ENCODE measurements at regions not wholly inside any gene's neighbourhood (a gene's known extent, or its start where the extent isn't known, plus 50 kb on each side); places are given as distances from the start of the nearest gene placed in this dataset.

DNA sequence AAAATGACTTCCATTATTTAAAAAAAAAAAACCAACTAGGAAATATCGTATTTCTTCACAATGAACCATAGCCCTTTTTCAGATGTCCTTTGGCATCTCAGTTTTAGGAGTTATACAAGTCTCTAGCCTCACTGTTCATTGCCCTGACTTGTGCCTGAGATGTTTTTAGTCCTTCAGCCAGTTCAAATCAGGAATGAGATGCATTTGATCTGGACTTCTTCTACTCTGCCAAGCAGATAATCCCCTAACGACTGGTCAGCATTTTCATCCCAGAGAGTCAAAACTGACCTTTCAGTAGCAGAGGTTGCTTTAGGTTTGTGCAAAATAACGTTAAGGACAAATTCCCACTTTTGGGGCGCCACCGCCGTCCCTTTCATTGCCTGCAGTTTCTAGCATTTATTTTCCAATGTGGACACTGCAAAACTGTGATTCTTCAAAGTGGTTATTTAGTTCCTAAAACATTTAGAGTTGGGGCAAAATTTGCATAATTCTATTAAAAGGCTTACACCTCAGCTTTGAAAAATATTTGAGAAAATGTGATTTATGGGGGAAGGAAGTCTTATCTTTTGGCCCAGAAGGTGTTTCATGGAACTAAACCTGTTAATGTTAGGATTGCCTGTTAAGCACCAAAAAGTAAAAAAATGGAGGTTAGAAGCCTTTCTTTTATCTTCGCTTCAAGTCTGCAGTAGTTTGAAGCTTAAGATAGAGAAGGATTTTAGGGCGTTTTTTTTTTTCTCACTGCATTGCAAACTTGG, 152.0 kb upstream of the SGK1 start:
- dilution Hi-C loops (cut with MboI; ENCODE audit: extremely low pct_ligation_motif_present, low sequenced_read_pairs), result no loop called here
- H3K36me3 ChIP-seq (ENCODE audit: control insufficient read depth in 2 of 2, extremely low read depth in 1 of 2, insufficient read depth in 2 of 2, low read length in 2 of 2), result no peaks in the 10 kb centered on the region
- BruUV-seq (replicated peaks), result no TSS peak
- no peak overlapping the region for H2AFZ ChIP-seq (ENCODE audit: low read depth, low read length)
- no peaks in the 10 kb centered on the region for H3K9me1 ChIP-seq (replicated peaks; ENCODE audit: control insufficient read depth, extremely low read depth, insufficient read depth, low read length)
- no peaks in the 10 kb centered on the region for H3K79me2 ChIP-seq (ENCODE audit: control insufficient read depth, insufficient read depth, low read length)
- no peaks in the 10 kb centered on the region for H4K20me1 ChIP-seq (replicated peaks; ENCODE audit: control insufficient read depth, extremely low read depth, insufficient read depth, low read length)
- ChIA-PET POLR2A (no interaction called here), CTCF (interaction anchor here (0.9 kb wide), 1 partner anchor 14 kb away, joined by 3 read pairs; no protein-coding TSS in a partner anchor)
- H3K4me3 ChIP-seq (replicated peaks in 1 of 3; ENCODE audit: insufficient read depth in 1 of 3, low read depth in 1 of 3, low read length in 3 of 3), result no peak overlapping the region
- H3K27me3 ChIP-seq (ENCODE audit: control insufficient read depth in 2 of 2, insufficient read depth in 2 of 2, low read length in 2 of 2), result no peaks in the 10 kb centered on the region
- no peak overlapping the region for H3K9ac ChIP-seq (replicated peaks; ENCODE audit: extremely low read depth, insufficient read depth, low read length)
- TF ChIP-seq POLR2AphosphoS5 (IDR thresholded peaks at IDR 0.05; ENCODE audit: insufficient read depth, low read depth, low read length) (no peak), JUN (IDR thresholded peaks at IDR 0.05; ENCODE audit: borderline replicate concordance, insufficient read depth, insufficient read length, low read depth) (no peak), EZH2 (IDR thresholded peaks at IDR 0.05; ENCODE audit: borderline replicate concordance, low read depth, low read length, severe bottlenecking) (no peak), GATA2 (IDR thresholded peaks at IDR 0.05; ENCODE audit: insufficient read depth, insufficient read length, low read depth, low read length) (no peak), FOS (IDR thresholded peaks at IDR 0.05; ENCODE audit: borderline replicate concordance, insufficient read depth, low read length) (no peak), POLR2A (IDR thresholded peaks at IDR 0.05; ENCODE audit: low read depth, low read length) (no peak), MYC (IDR thresholded peaks at IDR 0.05; ENCODE audit: low read depth, low read length) (no peak)
- TF ChIP-seq, protein P1, sequence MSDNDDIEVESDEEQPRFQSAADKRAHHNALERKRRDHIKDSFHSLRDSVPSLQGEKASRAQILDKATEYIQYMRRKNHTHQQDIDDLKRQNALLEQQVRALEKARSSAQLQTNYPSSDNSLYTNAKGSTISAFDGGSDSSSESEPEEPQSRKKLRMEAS (IDR thresholded peaks at IDR 0.05; ENCODE audit: insufficient read depth, insufficient read length), result no peak
- TF ChIP-seq, protein P2, sequence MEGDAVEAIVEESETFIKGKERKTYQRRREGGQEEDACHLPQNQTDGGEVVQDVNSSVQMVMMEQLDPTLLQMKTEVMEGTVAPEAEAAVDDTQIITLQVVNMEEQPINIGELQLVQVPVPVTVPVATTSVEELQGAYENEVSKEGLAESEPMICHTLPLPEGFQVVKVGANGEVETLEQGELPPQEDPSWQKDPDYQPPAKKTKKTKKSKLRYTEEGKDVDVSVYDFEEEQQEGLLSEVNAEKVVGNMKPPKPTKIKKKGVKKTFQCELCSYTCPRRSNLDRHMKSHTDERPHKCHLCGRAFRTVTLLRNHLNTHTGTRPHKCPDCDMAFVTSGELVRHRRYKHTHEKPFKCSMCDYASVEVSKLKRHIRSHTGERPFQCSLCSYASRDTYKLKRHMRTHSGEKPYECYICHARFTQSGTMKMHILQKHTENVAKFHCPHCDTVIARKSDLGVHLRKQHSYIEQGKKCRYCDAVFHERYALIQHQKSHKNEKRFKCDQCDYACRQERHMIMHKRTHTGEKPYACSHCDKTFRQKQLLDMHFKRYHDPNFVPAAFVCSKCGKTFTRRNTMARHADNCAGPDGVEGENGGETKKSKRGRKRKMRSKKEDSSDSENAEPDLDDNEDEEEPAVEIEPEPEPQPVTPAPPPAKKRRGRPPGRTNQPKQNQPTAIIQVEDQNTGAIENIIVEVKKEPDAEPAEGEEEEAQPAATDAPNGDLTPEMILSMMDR (IDR thresholded peaks at IDR 0.05; ENCODE audit: extremely low read depth in 1 of 2, insufficient read depth in 1 of 2, low read depth in 1 of 2, low read length in 2 of 2), result no peak
- FAIRE-seq (no peak), DNase-seq (ENCODE audit: low read depth, low spot score) (no peak)
- H3K4me1 ChIP-seq (ENCODE audit: control insufficient read depth, extremely low read depth, insufficient read depth, low read length), result peaks cover 13% of the 10 kb centered on the region
- intact Hi-C loops (cut with micrococcal nuclease), result no loop called here
- no peaks in the 10 kb centered on the region for H3K9me3 ChIP-seq (replicated peaks; ENCODE audit: control insufficient read depth, insufficient read depth, low read length)
- no peak overlapping the region for H3K27ac ChIP-seq (ENCODE audit: insufficient read depth, low read depth, low read length)
- H3K4me2 ChIP-seq (ENCODE audit: insufficient read depth, low read length), result no peak overlapping the region

Data from endothelial cell of umbilical vein (primary cell).